ENCODE measurements at regions not wholly inside any gene's neighbourhood (a gene's known extent, or its start where the extent isn't known, plus 50 kb on each side); places are given as distances from the start of the nearest gene placed in this dataset.

DNA sequence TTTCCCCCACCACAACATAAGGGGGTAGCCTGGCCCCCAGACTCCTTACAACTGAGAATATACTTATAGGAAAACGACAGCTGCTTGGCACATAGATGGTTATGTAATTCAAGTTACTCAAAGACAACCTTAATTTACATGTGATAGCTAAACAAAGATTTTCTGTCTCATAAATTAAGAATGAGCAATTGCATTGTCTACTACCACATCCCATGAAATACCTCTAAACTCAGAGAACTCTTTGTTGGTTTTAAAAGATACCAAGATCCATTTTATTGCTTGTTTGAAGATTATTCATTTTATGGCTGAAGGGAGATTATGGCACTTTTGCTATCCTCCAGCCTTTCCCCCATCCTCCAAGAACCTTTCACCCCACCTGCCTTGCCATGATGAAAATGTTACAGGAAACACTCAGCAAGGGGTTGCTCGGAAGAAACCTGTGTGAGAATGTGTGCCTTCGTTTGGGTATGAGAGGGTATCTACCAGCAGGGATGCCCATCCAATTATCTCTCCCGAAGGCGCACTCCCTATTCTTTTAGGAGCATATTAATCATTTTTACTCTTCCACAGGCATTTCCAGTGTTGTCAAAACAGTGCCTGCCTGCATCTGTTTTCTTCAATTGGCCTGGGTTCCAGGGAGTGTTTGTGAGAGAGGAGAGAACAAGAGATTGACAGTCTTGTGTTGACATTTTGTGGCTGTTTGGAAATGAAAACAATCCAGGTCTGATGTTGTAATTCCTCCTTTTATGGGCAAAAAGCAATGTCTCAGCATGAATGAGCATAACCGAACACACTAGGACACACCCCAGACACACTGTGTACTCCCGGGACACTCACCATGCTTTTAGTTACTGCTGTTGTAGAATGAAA is 208.0 kb upstream of the ANKRD55 start (continued):
- TF ChIP-seq PHF21A (CRISPR knock-in tag; IDR thresholded peaks at IDR 0.05) (no peak), ZNF230 (CRISPR knock-in tag; IDR thresholded peaks at IDR 0.05) (no peak), ZNF607 (CRISPR knock-in tag; IDR thresholded peaks at IDR 0.05; ENCODE audit: borderline replicate concordance) (no peak), FOXK2 (IDR thresholded peaks at IDR 0.05) (peak; percentile 55; the same call in 1 of the 2 replicates), REL (CRISPR knock-in tag; conservative IDR thresholded peaks at IDR 0.05) (no peak), ZNF850 (CRISPR knock-in tag; conservative IDR thresholded peaks at IDR 0.05) (no peak), SOX6 (IDR thresholded peaks at IDR 0.05) (no peak), SOX6 (CRISPR knock-in tag; IDR thresholded peaks at IDR 0.05) (peak; percentile 96), ZNF451 (CRISPR knock-in tag; IDR thresholded peaks at IDR 0.05) (no peak), ZNF841 (CRISPR knock-in tag; IDR thresholded peaks at IDR 0.05; ENCODE audit: borderline replicate concordance) (no peak), TEAD3 (CRISPR knock-in tag; optimal IDR thresholded peaks at IDR 0.05; ENCODE audit: borderline replicate concordance) (peak; percentile 73)
- TF ChIP-seq, protein P1, sequence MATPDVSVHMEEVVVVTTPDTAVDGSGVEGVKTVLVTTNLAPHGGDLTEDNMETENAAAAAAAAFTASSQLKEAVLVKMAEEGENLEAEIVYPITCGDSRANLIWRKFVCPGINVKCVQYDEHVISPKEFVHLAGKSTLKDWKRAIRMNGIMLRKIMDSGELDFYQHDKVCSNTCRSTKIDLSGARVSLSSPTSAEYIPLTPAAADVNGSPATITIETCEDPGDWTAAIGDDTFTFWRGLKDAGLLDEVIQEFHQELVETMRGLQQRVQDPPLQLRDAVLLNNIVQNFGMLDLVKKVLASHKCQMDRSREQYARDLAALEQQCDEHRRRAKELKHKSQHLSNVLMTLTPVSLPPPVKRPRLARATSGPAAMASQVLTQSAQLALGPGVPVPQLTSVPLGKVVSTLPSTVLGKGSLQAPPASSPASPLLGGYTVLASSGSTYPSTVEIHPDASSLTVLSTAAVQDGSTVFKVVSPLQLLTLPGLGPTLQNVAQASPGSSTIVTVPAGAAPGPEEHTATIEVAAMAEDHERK (CRISPR knock-in tag; IDR thresholded peaks at IDR 0.05; ENCODE audit: low read depth) = no peak
- TF ChIP-seq, protein P2, sequence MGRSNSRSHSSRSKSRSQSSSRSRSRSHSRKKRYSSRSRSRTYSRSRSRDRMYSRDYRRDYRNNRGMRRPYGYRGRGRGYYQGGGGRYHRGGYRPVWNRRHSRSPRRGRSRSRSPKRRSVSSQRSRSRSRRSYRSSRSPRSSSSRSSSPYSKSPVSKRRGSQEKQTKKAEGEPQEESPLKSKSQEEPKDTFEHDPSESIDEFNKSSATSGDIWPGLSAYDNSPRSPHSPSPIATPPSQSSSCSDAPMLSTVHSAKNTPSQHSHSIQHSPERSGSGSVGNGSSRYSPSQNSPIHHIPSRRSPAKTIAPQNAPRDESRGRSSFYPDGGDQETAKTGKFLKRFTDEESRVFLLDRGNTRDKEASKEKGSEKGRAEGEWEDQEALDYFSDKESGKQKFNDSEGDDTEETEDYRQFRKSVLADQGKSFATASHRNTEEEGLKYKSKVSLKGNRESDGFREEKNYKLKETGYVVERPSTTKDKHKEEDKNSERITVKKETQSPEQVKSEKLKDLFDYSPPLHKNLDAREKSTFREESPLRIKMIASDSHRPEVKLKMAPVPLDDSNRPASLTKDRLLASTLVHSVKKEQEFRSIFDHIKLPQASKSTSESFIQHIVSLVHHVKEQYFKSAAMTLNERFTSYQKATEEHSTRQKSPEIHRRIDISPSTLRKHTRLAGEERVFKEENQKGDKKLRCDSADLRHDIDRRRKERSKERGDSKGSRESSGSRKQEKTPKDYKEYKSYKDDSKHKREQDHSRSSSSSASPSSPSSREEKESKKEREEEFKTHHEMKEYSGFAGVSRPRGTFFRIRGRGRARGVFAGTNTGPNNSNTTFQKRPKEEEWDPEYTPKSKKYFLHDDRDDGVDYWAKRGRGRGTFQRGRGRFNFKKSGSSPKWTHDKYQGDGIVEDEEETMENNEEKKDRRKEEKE (IDR thresholded peaks at IDR 0.05) = no peak
- TF ChIP-seq, protein P3, sequence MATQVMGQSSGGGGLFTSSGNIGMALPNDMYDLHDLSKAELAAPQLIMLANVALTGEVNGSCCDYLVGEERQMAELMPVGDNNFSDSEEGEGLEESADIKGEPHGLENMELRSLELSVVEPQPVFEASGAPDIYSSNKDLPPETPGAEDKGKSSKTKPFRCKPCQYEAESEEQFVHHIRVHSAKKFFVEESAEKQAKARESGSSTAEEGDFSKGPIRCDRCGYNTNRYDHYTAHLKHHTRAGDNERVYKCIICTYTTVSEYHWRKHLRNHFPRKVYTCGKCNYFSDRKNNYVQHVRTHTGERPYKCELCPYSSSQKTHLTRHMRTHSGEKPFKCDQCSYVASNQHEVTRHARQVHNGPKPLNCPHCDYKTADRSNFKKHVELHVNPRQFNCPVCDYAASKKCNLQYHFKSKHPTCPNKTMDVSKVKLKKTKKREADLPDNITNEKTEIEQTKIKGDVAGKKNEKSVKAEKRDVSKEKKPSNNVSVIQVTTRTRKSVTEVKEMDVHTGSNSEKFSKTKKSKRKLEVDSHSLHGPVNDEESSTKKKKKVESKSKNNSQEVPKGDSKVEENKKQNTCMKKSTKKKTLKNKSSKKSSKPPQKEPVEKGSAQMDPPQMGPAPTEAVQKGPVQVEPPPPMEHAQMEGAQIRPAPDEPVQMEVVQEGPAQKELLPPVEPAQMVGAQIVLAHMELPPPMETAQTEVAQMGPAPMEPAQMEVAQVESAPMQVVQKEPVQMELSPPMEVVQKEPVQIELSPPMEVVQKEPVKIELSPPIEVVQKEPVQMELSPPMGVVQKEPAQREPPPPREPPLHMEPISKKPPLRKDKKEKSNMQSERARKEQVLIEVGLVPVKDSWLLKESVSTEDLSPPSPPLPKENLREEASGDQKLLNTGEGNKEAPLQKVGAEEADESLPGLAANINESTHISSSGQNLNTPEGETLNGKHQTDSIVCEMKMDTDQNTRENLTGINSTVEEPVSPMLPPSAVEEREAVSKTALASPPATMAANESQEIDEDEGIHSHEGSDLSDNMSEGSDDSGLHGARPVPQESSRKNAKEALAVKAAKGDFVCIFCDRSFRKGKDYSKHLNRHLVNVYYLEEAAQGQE (IDR thresholded peaks at IDR 0.05; ENCODE audit: borderline replicate concordance in 1 of 2, low read depth in 1 of 2, low read length in 2 of 2) = no peak
- TF ChIP-seq, protein P4, sequence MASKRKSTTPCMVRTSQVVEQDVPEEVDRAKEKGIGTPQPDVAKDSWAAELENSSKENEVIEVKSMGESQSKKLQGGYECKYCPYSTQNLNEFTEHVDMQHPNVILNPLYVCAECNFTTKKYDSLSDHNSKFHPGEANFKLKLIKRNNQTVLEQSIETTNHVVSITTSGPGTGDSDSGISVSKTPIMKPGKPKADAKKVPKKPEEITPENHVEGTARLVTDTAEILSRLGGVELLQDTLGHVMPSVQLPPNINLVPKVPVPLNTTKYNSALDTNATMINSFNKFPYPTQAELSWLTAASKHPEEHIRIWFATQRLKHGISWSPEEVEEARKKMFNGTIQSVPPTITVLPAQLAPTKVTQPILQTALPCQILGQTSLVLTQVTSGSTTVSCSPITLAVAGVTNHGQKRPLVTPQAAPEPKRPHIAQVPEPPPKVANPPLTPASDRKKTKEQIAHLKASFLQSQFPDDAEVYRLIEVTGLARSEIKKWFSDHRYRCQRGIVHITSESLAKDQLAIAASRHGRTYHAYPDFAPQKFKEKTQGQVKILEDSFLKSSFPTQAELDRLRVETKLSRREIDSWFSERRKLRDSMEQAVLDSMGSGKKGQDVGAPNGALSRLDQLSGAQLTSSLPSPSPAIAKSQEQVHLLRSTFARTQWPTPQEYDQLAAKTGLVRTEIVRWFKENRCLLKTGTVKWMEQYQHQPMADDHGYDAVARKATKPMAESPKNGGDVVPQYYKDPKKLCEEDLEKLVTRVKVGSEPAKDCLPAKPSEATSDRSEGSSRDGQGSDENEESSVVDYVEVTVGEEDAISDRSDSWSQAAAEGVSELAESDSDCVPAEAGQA (IDR thresholded peaks at IDR 0.05; ENCODE audit: low read depth) = no peak
- TF ChIP-seq, protein P4 (CRISPR knock-in tag; IDR thresholded peaks at IDR 0.05; ENCODE audit: borderline replicate concordance) = no peak

Data from HepG2 (cell line).